Epithelial cell of esophagus (primary cell): ENCODE measurements at regions not wholly inside any gene's neighbourhood (a gene's known extent, or its start where the extent isn't known, plus 50 kb on each side); places are given as distances from the start of the nearest gene placed in this dataset.
A peak's percentile ranks its signal among the peaks of the same experiment; 100 is the strongest.
"Not testable (repeated sequence)": the region's sequence is repeated elsewhere in the genome, so short reads cannot be mapped to it uniquely, and the experiment has no call there.

Source experiments
- DNase-seq: peaks from one replicate; pipeline ENCODE4 v3.0.0; 2010; ENCODE audit warnings: low read depth
- H3K4me3 ChIP-seq: 2 replicates; pipeline ENCODE4 v1.5.1; 2011; ENCODE audit warnings: mild to moderate bottlenecking, low read length, control low read depth
- TF ChIP-seq, protein P1 (sequence below): IDR thresholded peaks from 2 replicates; pipeline ENCODE4 v1.5.1; 2011; ENCODE audit warnings: low read depth, mild to moderate bottlenecking, low read length, control low read depth, inconsistent platforms; ENCODE audit not compliant: insufficient read depth; ENCODE audit errors: missing control alignments

DNA sequence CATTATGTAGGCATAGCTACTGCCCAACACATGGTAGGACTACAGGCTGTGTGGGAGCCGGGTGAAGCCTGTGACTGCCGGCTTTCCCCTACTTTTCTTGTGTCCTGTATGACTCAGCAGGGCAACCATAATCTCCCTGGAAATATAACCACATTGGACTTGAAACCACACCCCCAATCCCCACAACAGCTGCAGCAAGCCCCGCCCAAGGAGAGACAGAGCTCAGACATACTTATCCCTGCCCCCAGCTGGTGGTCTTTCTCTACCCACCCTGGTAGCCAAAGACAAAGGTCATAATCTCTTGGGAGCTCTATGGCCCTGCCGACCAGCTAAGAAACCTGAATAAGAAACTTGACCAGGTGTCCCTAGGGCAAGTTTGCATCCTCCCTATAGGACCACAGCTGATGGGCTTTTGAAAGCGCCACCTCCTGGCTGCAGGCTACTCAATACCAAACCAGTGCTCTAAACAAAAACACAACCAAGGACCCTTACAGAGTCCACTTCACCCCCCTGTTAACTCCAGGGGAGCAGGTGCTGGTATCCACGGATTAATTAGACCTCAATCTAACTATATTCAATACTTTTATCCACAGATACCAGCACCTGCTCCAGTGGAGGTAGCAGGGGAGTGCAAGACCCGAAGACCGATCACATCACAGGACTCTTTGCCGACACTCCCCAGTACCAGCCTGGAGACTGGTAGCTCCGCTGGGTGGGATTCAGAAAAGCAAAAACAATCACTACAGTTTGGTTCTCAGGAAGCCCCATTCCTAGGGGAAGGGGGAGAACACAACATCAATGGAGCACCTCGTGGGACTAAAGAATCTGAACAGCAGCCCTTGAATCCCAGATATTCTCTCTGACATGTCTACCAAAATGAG is 91.2 kb downstream of the IRX5 start:
- DNase-seq, result peak; percentile 47
- TF ChIP-seq, protein P1, sequence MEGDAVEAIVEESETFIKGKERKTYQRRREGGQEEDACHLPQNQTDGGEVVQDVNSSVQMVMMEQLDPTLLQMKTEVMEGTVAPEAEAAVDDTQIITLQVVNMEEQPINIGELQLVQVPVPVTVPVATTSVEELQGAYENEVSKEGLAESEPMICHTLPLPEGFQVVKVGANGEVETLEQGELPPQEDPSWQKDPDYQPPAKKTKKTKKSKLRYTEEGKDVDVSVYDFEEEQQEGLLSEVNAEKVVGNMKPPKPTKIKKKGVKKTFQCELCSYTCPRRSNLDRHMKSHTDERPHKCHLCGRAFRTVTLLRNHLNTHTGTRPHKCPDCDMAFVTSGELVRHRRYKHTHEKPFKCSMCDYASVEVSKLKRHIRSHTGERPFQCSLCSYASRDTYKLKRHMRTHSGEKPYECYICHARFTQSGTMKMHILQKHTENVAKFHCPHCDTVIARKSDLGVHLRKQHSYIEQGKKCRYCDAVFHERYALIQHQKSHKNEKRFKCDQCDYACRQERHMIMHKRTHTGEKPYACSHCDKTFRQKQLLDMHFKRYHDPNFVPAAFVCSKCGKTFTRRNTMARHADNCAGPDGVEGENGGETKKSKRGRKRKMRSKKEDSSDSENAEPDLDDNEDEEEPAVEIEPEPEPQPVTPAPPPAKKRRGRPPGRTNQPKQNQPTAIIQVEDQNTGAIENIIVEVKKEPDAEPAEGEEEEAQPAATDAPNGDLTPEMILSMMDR, result no peak
- no peak overlapping the region for H3K4me3 ChIP-seq

DNA sequence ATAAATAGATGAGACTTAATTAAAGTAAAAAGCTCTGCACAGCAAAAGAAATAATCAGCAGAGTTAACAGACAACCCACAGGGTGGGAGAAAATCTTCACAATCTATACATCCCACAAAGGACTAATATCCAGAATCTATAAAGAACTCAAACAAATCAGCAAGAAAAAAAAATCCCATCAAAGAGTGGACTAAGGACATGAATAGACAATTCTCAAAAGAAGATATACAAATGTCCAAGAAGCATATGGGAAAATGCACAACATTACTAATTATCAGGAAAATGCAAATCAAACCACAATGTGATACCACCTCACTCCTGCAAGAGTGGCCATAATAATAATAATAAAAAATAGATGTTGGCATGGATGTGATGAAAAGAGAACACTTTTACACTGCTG is 96.6 kb downstream of the IRX5 start:
- not testable (repeated sequence) for DNase-seq, H3K4me3 ChIP-seq

DNA sequence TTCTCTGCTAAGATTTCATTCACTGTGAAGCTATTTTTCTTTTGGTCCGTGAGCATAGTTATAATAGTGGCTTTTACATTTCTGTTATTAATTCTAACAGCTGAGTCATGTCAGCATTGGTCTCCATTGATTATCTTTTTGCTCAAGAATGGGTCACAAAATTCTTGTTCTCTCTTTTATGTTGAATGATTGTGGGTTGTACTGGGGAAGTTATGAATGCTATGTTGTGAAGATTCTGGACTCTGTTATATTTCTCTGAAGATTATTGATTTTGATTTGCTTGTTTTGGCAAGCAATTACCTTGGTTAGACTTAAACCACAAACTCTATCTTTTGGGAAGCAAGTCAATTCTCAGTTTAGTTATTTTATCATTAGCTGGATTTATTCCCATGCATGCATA is 98.8 kb downstream of the IRX5 start:
- TF ChIP-seq, protein P1, result no peak
- no peak for DNase-seq
- H3K4me3 ChIP-seq, result no peak overlapping the region

- H3K4me3 ChIP-seq, result no peak overlapping the region
- no peak for DNase-seq
- TF ChIP-seq, protein P1, result no peak
Measured at GRCh38 chr16:55030944-55031343, 100.3 kb downstream of the IRX5 start.

GRCh38 chr16:55031481-55031880 is 100.8 kb downstream of the IRX5 start:
- no peak overlapping the region for H3K4me3 ChIP-seq
- no peak for DNase-seq
- TF ChIP-seq, protein P1, result no peak

DNA sequence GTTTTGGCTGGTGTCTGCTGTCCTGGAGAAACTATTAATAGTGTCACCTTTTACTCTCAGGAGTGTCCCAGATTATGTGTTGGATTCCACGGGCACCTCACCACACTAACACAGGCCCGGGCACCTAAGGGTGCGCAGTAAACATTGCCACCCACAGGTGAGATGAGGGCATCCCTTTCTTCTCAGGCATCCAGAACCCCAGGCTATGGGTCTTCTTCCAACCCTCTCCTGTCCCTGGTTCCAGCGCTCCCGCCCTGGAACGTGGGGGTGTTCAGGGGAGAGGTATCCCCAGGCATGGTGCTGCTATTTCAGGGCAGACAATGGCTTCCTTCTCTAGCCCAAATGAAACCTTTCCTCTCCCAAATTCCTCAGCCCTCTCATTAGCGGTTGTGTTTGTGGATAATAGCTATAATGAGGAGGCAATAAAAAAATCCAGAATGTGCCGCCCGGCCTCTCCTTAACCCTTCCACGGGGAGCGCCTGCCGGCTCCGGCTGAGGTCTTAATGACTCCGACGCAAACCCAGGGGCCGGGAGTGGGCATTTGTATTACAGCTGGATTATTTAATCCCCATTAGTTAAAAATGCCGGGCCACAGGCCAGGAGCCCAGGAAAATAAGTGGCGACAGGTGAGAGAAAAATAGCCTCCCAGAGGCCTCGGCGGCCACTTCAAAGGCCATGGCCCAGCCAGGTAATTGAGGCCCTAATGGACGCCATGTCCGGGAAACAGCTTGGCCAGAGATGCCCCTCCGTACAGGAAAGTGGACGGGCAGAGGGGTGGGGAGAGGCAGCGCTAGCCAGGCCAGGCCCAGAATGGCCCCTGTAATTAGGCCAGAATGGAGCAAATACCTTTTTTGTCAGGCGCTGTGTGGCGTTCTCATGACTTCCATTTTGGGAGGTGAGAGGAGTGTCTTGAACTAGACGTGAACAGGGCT is 102.8 kb downstream of the IRX5 start:
- TF ChIP-seq, protein P1, result no peak
- H3K4me3 ChIP-seq, result no peak overlapping the region
- DNase-seq, result no peak

GRCh38 chr16:55035029-55035428 is 104.4 kb downstream of the IRX5 start:
- peak; percentile 42 for DNase-seq
- TF ChIP-seq, protein P1, result peak; percentile 50
- H3K4me3 ChIP-seq, result no peak overlapping the region
